ENCODE measurements at regions not wholly inside any gene's neighbourhood (a gene's known extent, or its start where the extent isn't known, plus 50 kb on each side); places are given as distances from the start of the nearest gene placed in this dataset.

- Histone ChIP-seq H4K20me1 (ENCODE audit: insufficient read depth, low read length) (no peaks in the 10 kb centered on the region), H3K4me1 (ENCODE audit: insufficient read depth, low read length, poor library complexity, severe bottlenecking) (no peaks in the 10 kb centered on the region), H3K79me2 (ENCODE audit: insufficient read depth, low read depth, low read length) (no peaks in the 10 kb centered on the region), H3K27ac (ENCODE audit: low read depth, low read length, poor library complexity, severe bottlenecking) (no peak overlapping the region), H3K4me3 (ENCODE audit: low read depth, low read length, poor library complexity, severe bottlenecking) (no peak overlapping the region), H3K4me2 (ENCODE audit: low read length) (no peak overlapping the region), H3K9me2 (ENCODE audit: insufficient read depth, low read length) (no peaks in the 10 kb centered on the region), H2AFZ (ENCODE audit: low read length) (no peak overlapping the region), H3K9me3 (ENCODE audit: low read length) (no peaks in the 10 kb centered on the region), H3K36me3 (ENCODE audit: insufficient read depth, low read length) (no peaks in the 10 kb centered on the region)
- CTCF ChIA-PET (ENCODE audit: unreplicated experiment) = no interaction called here
- no TSS peak for BruUV-seq (replicated peaks)
- DNase-seq (ENCODE audit: low spot score) = no peak
- no peak for TF ChIP-seq EZH2phosphoT487 (IDR thresholded peaks at IDR 0.05; ENCODE audit: borderline replicate concordance, low read depth, low read length)
- TF ChIP-seq, protein P1, sequence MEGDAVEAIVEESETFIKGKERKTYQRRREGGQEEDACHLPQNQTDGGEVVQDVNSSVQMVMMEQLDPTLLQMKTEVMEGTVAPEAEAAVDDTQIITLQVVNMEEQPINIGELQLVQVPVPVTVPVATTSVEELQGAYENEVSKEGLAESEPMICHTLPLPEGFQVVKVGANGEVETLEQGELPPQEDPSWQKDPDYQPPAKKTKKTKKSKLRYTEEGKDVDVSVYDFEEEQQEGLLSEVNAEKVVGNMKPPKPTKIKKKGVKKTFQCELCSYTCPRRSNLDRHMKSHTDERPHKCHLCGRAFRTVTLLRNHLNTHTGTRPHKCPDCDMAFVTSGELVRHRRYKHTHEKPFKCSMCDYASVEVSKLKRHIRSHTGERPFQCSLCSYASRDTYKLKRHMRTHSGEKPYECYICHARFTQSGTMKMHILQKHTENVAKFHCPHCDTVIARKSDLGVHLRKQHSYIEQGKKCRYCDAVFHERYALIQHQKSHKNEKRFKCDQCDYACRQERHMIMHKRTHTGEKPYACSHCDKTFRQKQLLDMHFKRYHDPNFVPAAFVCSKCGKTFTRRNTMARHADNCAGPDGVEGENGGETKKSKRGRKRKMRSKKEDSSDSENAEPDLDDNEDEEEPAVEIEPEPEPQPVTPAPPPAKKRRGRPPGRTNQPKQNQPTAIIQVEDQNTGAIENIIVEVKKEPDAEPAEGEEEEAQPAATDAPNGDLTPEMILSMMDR (conservative IDR thresholded peaks at IDR 0.05; ENCODE audit: low read length) = no peak
- intact Hi-C loops (cut with micrococcal nuclease; ENCODE audit: unreplicated experiment) = no loop called here
- POLR2A ChIA-PET = interaction anchor here (0.7 kb wide), 1 partner anchor 167 kb away, joined by 3 read pairs; no protein-coding TSS in a partner anchor
These were observed 84.0 kb upstream of the SLCO3A1 start for GRCh38 chr15:91769476-91769875.

GRCh38 chr15:91769894-91770293, 83.6 kb upstream of the SLCO3A1 start:
- Histone ChIP-seq H3K9me2 (ENCODE audit: insufficient read depth, low read length) (no peaks in the 10 kb centered on the region), H3K9me3 (ENCODE audit: low read length) (no peaks in the 10 kb centered on the region), H3K4me1 (ENCODE audit: insufficient read depth, low read length, poor library complexity, severe bottlenecking) (no peaks in the 10 kb centered on the region), H3K36me3 (ENCODE audit: insufficient read depth, low read length) (no peaks in the 10 kb centered on the region), H3K4me3 (ENCODE audit: low read depth, low read length, poor library complexity, severe bottlenecking) (no peak overlapping the region), H3K27ac (ENCODE audit: low read depth, low read length, poor library complexity, severe bottlenecking) (no peak overlapping the region), H4K20me1 (ENCODE audit: insufficient read depth, low read length) (no peaks in the 10 kb centered on the region), H2AFZ (ENCODE audit: low read length) (no peak overlapping the region), H3K4me2 (ENCODE audit: low read length) (no peak overlapping the region), H3K79me2 (ENCODE audit: insufficient read depth, low read depth, low read length) (no peaks in the 10 kb centered on the region)
- CTCF ChIA-PET (ENCODE audit: unreplicated experiment) = no interaction called here
- no peak for DNase-seq (ENCODE audit: low spot score)
- intact Hi-C loops (cut with micrococcal nuclease; ENCODE audit: unreplicated experiment) = no loop called here
- BruUV-seq (replicated peaks) = no TSS peak
- no peak for TF ChIP-seq EZH2phosphoT487 (IDR thresholded peaks at IDR 0.05; ENCODE audit: borderline replicate concordance, low read depth, low read length)
- TF ChIP-seq, protein P1 (conservative IDR thresholded peaks at IDR 0.05; ENCODE audit: low read length) = no peak
- POLR2A ChIA-PET = no interaction called here

GRCh38 chr15:91776104-91776503, 77.4 kb upstream of the SLCO3A1 start:
- Histone ChIP-seq H3K4me1 (ENCODE audit: insufficient read depth, low read length, poor library complexity, severe bottlenecking) (no peaks in the 10 kb centered on the region), H3K9me3 (ENCODE audit: low read length) (no peaks in the 10 kb centered on the region), H3K27ac (ENCODE audit: low read depth, low read length, poor library complexity, severe bottlenecking) (no peak overlapping the region), H3K4me3 (ENCODE audit: low read depth, low read length, poor library complexity, severe bottlenecking) (no peak overlapping the region), H3K4me2 (ENCODE audit: low read length) (no peak overlapping the region), H3K36me3 (ENCODE audit: insufficient read depth, low read length) (no peaks in the 10 kb centered on the region), H3K9me2 (ENCODE audit: insufficient read depth, low read length) (no peaks in the 10 kb centered on the region), H3K79me2 (ENCODE audit: insufficient read depth, low read depth, low read length) (no peaks in the 10 kb centered on the region), H2AFZ (ENCODE audit: low read length) (no peak overlapping the region), H4K20me1 (ENCODE audit: insufficient read depth, low read length) (no peaks in the 10 kb centered on the region)
- POLR2A ChIA-PET = no interaction called here
- no peak for DNase-seq (ENCODE audit: low spot score)
- no TSS peak for BruUV-seq (replicated peaks)
- CTCF ChIA-PET (ENCODE audit: unreplicated experiment) = no interaction called here
- intact Hi-C loops (cut with micrococcal nuclease; ENCODE audit: unreplicated experiment) = no loop called here
- TF ChIP-seq EZH2phosphoT487 (IDR thresholded peaks at IDR 0.05; ENCODE audit: borderline replicate concordance, low read depth, low read length) = no peak
- TF ChIP-seq, protein P1 (conservative IDR thresholded peaks at IDR 0.05; ENCODE audit: low read length) = no peak
